K562 (cell line): ENCODE measurements at regions not wholly inside any gene's neighbourhood (a gene's known extent, or its start where the extent isn't known, plus 50 kb on each side); places are given as distances from the start of the nearest gene placed in this dataset.

ENCODE experiments used
- ATAC-seq: fragments of 200-7000 bp; cut with Tn5 transposase; 3 replicates; pipeline ENCODE4 v1.9.1; 2020; ENCODE audit warnings: moderate library complexity
- BruUV-seq: library from RNA; stranded (reverse); fragments of 400-500 nt; replicated peaks from 2 replicates; lab custom pipeline; 2021; lab: Mats Ljungman, UMichigan
- CTCF ChIA-PET: fragments of 300-600 bp; formaldehyde crosslinking; extraction: SDS; loops from one replicate; lab custom pipeline; 2021; ENCODE audit warnings: low intra/inter-chr PET ratio; lab: Yijun Ruan, JAX
- POLR2A ChIA-PET: fragments of 300-600, 350-650 bp; sonication (Branson Sonifier 250); formaldehyde crosslinking; extraction: SDS; loops from one replicate; lab custom pipeline; 2021; ENCODE audit warnings: antibody characterized with exemption, inconsistent platforms; lab: Yijun Ruan, JAX
- DNase-seq, 4 experiments: peaks; one replicate each; pipeline versions ENCODE4 v3.0.0 to v3.0.0-alpha.2; 2011 to 2018; ENCODE audit warnings: low spot score in 3 of 4, mixed read lengths in 3 of 4; ENCODE audit errors: extremely low read depth in 1 of 4
- FAIRE-seq: peaks from 2 replicates; lab custom pipeline; 2011; peaks lifted over from hg19 to GRCh38; lab: Jason Lieb, UNC
- H2AFZ ChIP-seq: 2 replicates; pipeline ENCODE4 v1.6.0; 2011; ENCODE audit warnings: low read depth, low read length, control low read depth, inconsistent platforms
- H3K27ac ChIP-seq: fragments of 200-600 bp; 3 replicates; pipeline ENCODE4 v1.8.0; 2011; ENCODE audit warnings: low read depth, mild to moderate bottlenecking, control low read depth, inconsistent platforms, low read length, moderate library complexity, mixed read lengths; ENCODE audit errors: extremely low read depth
- H3K27me3 ChIP-seq, 2 experiments: fragments of 300-600 bp in 1 of 2; 2 replicates in 1 of 2; 3 replicates in 1 of 2; pipeline versions ENCODE4 v1.6.0 to v1.8.0; 2011; ENCODE audit warnings: inconsistent platforms in 2 of 2, low read length in 2 of 2, mild to moderate bottlenecking in 1 of 2, mixed read lengths in 1 of 2, moderate library complexity in 1 of 2; ENCODE audit not compliant: control insufficient read depth in 2 of 2, insufficient read depth in 2 of 2
- H3K36me3 ChIP-seq: fragments of 300-600 bp; 3 replicates; pipeline ENCODE4 v1.8.0; 2011; ENCODE audit warnings: mild to moderate bottlenecking, low read length, inconsistent platforms; ENCODE audit not compliant: control insufficient read depth, insufficient read depth
- H3K4me1 ChIP-seq, 2 experiments: fragments of 200-600 bp in 1 of 2; replicated peaks in 1 of 2; 2 replicates in 1 of 2; 3 replicates in 1 of 2; pipeline versions ENCODE4 v1.5.1 to v1.8.0; 2011; ENCODE audit warnings: inconsistent platforms in 2 of 2, low read length in 2 of 2, mild to moderate bottlenecking in 1 of 2, mixed read lengths in 1 of 2, moderate library complexity in 1 of 2; ENCODE audit not compliant: control insufficient read depth in 2 of 2, insufficient read depth in 2 of 2
- H3K4me2 ChIP-seq: 2 replicates; pipeline ENCODE4 v1.6.1; 2011; ENCODE audit warnings: low read length, control low read depth, inconsistent platforms, mixed read lengths; ENCODE audit not compliant: insufficient read depth
- H3K4me3 ChIP-seq: fragments of 200-600 bp; sonication (generic), shearing (Covaris generic); 2 replicates; pipeline ENCODE4 v1.5.1; 2016; ENCODE audit warnings: control low read depth, inconsistent platforms
- H3K79me2 ChIP-seq: fragments of 200-600 bp; 3 replicates; pipeline ENCODE4 v1.8.0; 2011; ENCODE audit warnings: low read length, inconsistent platforms; ENCODE audit not compliant: control insufficient read depth, insufficient read depth
- H3K9ac ChIP-seq, 2 experiments: 2 replicates each; pipeline versions ENCODE4 v1.6.0 to v1.6.1; 2011; ENCODE audit warnings: low read depth in 2 of 2, low read length in 2 of 2, control low read depth in 1 of 2, inconsistent platforms in 1 of 2, mild to moderate bottlenecking in 1 of 2, mixed read lengths in 1 of 2; ENCODE audit not compliant: insufficient read depth in 1 of 2
- H3K9me1 ChIP-seq: one replicate; pipeline ENCODE4 v1.6.0; 2011; ENCODE audit warnings: inconsistent platforms, mild to moderate bottlenecking, low read length, moderate library complexity; ENCODE audit not compliant: control insufficient read depth, insufficient read depth
- H3K9me3 ChIP-seq: replicated peaks from 2 replicates; pipeline ENCODE4 v1.5.1; 2011; ENCODE audit warnings: low read depth, low read length, inconsistent platforms; ENCODE audit not compliant: control insufficient read depth, insufficient read depth
- H4K20me1 ChIP-seq: replicated peaks from 2 replicates; pipeline ENCODE4 v1.6.1; 2011; ENCODE audit warnings: low read length, inconsistent platforms, mixed read lengths; ENCODE audit not compliant: control insufficient read depth, insufficient read depth
- COPS2 ChIP-seq: fragments of 450-650 bp; conservative IDR thresholded peaks from 2 replicates; pipeline ENCODE4 v1.6.1; 2016; ENCODE audit warnings: mild to moderate bottlenecking, moderate library complexity
- CTCF ChIP-seq, 3 experiments: IDR thresholded peaks in 2 of 3; conservative IDR thresholded peaks in 1 of 3; 2 replicates each; pipeline ENCODE4 v1.5.1; 2011 to 2012; ENCODE audit warnings: low read length in 3 of 3, mild to moderate bottlenecking in 3 of 3, control low read depth in 2 of 3, improper control_type of control experiment in 1 of 3, inconsistent platforms in 1 of 3, low read depth in 1 of 3, mixed read lengths in 1 of 3, moderate library complexity in 1 of 3; ENCODE audit not compliant: insufficient read depth in 2 of 3
- E2F3 ChIP-seq: fragments of 250-450 bp; sonication (Bioruptor Pico); IDR thresholded peaks from 2 replicates; pipeline ENCODE4 v1.4.0; 2020; ENCODE audit warnings: mild to moderate bottlenecking
- FOXA3 ChIP-seq, 2 experiments: fragments of 450-650 bp in 1 of 2; sonication (generic) in 1 of 2; formaldehyde crosslinking; IDR thresholded peaks in 1 of 2; conservative IDR thresholded peaks in 1 of 2; 2 replicates each; pipeline versions ENCODE4 v1.4.0 to v1.8.0; 2020 to 2022; ENCODE audit warnings: mild to moderate bottlenecking in 2 of 2, missing genetic modification reagents in 1 of 2
- NR2C2 ChIP-seq, 2 experiments: fragments of 200-800 bp in 1 of 2; sonication (Bioruptor generic) in 1 of 2; sonication (generic) in 1 of 2; formaldehyde crosslinking in 1 of 2; IDR thresholded peaks; 2 replicates each; pipeline versions ENCODE4 v1.6.1 to v1.8.0; 2016 to 2022; ENCODE audit warnings: mild to moderate bottlenecking in 1 of 2, missing compliant biosample characterization in 1 of 2, missing genetic modification characterization in 1 of 2, missing genetic modification reagents in 1 of 2
- SIN3A ChIP-seq, 2 experiments: fragments of 150-350 bp in 1 of 2; IDR thresholded peaks; 2 replicates each; pipeline ENCODE4 v1.6.1; 2011 to 2016; ENCODE audit warnings: borderline replicate concordance in 2 of 2, low read depth in 2 of 2, low read length in 2 of 2, mild to moderate bottlenecking in 2 of 2, moderate library complexity in 2 of 2; ENCODE audit not compliant: control insufficient read depth in 1 of 2
- SIRT6 ChIP-seq: IDR thresholded peaks from one replicate; pipeline ENCODE4 v1.6.1; 2012; ENCODE audit warnings: low read depth, mild to moderate bottlenecking, control low read depth, inconsistent platforms, low read length, moderate library complexity
- TAF7 ChIP-seq: fragments of 450-650 bp; IDR thresholded peaks from 2 replicates; pipeline ENCODE4 v1.6.1; 2016; ENCODE audit warnings: missing genetic modification characterization, missing compliant biosample characterization
- TEAD4 ChIP-seq, 2 experiments: sonication (generic) in 1 of 2; formaldehyde crosslinking in 1 of 2; IDR thresholded peaks; 2 replicates each; pipeline versions ENCODE4 v1.6.1 to v1.8.0; 2012 to 2022; ENCODE audit warnings: borderline replicate concordance in 1 of 2, inconsistent platforms in 1 of 2, low read length in 1 of 2, mild to moderate bottlenecking in 1 of 2, missing genetic modification reagents in 1 of 2
- TRIM28 ChIP-seq: fragments of 450-650 bp; IDR thresholded peaks from 2 replicates; pipeline ENCODE4 v1.6.1; 2017
- XRCC4 ChIP-seq: IDR thresholded peaks from one replicate; pipeline ENCODE4 v1.6.1; 2011; ENCODE audit not compliant: insufficient read depth, insufficient read length; ENCODE audit errors: extremely low read depth
- ZFP1 ChIP-seq: fragments of 450-650 bp; formaldehyde crosslinking; IDR thresholded peaks from 2 replicates; pipeline ENCODE4 v1.4.0; 2020; ENCODE audit warnings: mild to moderate bottlenecking, mixed read lengths
- ZNF121 ChIP-seq: sonication (generic); formaldehyde crosslinking; conservative IDR thresholded peaks from 2 replicates; pipeline ENCODE4 v1.8.0; 2022; ENCODE audit warnings: missing genetic modification reagents
- ZNF3 ChIP-seq: fragments of 250-450 bp; sonication (Bioruptor Pico); IDR thresholded peaks from 2 replicates; pipeline ENCODE4 v1.5.0; 2021; ENCODE audit warnings: mild to moderate bottlenecking, moderate library complexity
- WGBS: fragments of 100-300 bp; shearing (Covaris generic); methylation state at CpG from one replicate; pipeline ENCODE4 v1.1.6; 2016; ENCODE audit warnings: low coverage, mixed read lengths; ENCODE audit not compliant: insufficient coverage; ENCODE audit errors: missing lambda C conversion rate; 5-methylcytosine and 5-hydroxymethylcytosine counted together
- in situ Hi-C: fragments of 300-500 bp; cut with MboI; formaldehyde crosslinking; loops from 4 replicates; pipeline ENCODE4 v1.15.0; 2018; ENCODE audit warnings: inconsistent platforms, mixed read lengths
- intact Hi-C: fragments of 100-400 bp; cut with micrococcal nuclease; formaldehyde crosslinking; loops from 2 replicates; pipeline ENCODE4 v1.14.2; 2022
- TF ChIP-seq, protein P1 (sequence below): fragments of 200-400 bp; formaldehyde crosslinking; IDR thresholded peaks from 2 replicates; pipeline ENCODE4 v1.6.1; 2017; ENCODE audit warnings: mild to moderate bottlenecking, low read depth, low read length, moderate library complexity
- TF ChIP-seq, protein P2 (sequence below): fragments of 450-650 bp; formaldehyde crosslinking; IDR thresholded peaks from 2 replicates; pipeline ENCODE4 v1.4.0; 2020; ENCODE audit warnings: mild to moderate bottlenecking, mixed read lengths

DNA sequence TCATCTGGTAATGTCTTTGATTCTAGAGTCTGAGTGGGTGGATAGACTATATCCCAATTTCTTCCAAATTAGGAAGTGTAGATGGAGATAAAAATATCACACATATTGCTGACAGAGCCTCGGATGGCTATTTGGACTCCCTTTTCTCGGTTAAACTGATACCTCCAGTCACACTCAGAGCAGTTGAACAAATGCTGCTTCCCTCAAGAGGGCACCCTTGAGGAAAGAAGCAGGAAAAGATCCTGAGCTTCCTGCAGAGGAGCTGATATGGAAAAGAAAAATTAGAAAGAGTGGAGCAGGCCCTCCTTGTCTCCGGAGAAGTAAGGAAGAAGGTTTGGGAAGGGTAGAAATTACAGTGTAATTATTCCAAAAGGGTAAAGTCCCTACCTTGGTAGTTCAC, 96.2 kb upstream of the CCSER1 start:
- H3K27me3 ChIP-seq: no peaks in the 10 kb centered on the region
- no peaks in the 10 kb centered on the region for H3K9me1 ChIP-seq
- H3K9me3 ChIP-seq: no peaks in the 10 kb centered on the region
- DNase-seq (no peak), ATAC-seq (no peak), FAIRE-seq (no peak)
- H3K36me3 ChIP-seq: no peaks in the 10 kb centered on the region
- no peak overlapping the region for H3K4me3 ChIP-seq
- no peak overlapping the region for H3K4me2 ChIP-seq
- WGBS: 0% methylated on average over 3 of the region's 3 CpGs
- H3K27ac ChIP-seq: no peak overlapping the region
- no peak overlapping the region for H2AFZ ChIP-seq
- ChIA-PET CTCF (no interaction called here), POLR2A (no interaction called here)
- intact Hi-C loops: no loop called here
- H3K9ac ChIP-seq: no peak overlapping the region
- H3K79me2 ChIP-seq: no peaks in the 10 kb centered on the region
- no peaks in the 10 kb centered on the region for H4K20me1 ChIP-seq
- BruUV-seq: no TSS peak
- in situ Hi-C loops: no loop called here
- H3K4me1 ChIP-seq: no peaks in the 10 kb centered on the region
- no peak for TF ChIP-seq E2F3 (CRISPR knock-in tag)
- TF ChIP-seq ZNF3 (CRISPR knock-in tag): no peak
- no peak for TF ChIP-seq NR2C2 (CRISPR knock-in tag; IDR thresholded peaks at IDR 0.05)
- no peak for TF ChIP-seq NR2C2 (tag; IDR thresholded peaks at IDR 0.05)
- TF ChIP-seq FOXA3 (CRISPR knock-in tag; conservative IDR thresholded peaks at IDR 0.05 in 1 of 2, IDR thresholded peaks at IDR 0.05 in 1 of 2): no peak
- TF ChIP-seq, protein P1, sequence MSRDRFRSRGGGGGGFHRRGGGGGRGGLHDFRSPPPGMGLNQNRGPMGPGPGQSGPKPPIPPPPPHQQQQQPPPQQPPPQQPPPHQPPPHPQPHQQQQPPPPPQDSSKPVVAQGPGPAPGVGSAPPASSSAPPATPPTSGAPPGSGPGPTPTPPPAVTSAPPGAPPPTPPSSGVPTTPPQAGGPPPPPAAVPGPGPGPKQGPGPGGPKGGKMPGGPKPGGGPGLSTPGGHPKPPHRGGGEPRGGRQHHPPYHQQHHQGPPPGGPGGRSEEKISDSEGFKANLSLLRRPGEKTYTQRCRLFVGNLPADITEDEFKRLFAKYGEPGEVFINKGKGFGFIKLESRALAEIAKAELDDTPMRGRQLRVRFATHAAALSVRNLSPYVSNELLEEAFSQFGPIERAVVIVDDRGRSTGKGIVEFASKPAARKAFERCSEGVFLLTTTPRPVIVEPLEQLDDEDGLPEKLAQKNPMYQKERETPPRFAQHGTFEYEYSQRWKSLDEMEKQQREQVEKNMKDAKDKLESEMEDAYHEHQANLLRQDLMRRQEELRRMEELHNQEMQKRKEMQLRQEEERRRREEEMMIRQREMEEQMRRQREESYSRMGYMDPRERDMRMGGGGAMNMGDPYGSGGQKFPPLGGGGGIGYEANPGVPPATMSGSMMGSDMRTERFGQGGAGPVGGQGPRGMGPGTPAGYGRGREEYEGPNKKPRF: no peak
- TF ChIP-seq, protein P2, sequence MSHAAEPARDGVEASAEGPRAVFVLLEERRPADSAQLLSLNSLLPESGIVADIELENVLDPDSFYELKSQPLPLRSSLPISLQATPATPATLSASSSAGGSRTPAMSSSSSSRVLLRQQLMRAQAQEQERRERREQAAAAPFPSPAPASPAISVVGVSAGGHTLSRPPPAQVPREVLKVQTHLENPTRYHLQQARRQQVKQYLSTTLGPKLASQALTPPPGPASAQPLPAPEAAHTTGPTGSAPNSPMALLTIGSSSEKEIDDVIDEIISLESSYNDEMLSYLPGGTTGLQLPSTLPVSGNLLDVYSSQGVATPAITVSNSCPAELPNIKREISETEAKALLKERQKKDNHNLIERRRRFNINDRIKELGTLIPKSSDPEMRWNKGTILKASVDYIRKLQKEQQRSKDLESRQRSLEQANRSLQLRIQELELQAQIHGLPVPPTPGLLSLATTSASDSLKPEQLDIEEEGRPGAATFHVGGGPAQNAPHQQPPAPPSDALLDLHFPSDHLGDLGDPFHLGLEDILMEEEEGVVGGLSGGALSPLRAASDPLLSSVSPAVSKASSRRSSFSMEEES (CRISPR knock-in tag): no peak
- no peak for TF ChIP-seq ZFP1 (CRISPR knock-in tag)
- TF ChIP-seq COPS2: no peak
- TF ChIP-seq TEAD4 (IDR thresholded peaks at IDR 0.05; ENCODE audit: low read length): no peak
- TF ChIP-seq TEAD4 (CRISPR knock-in tag; IDR thresholded peaks at IDR 0.05; ENCODE audit: borderline replicate concordance): no peak
- TF ChIP-seq TRIM28: no peak
- no peak for TF ChIP-seq TAF7 (tag)
- TF ChIP-seq SIN3A (IDR thresholded peaks at IDR 0.05; ENCODE audit: borderline replicate concordance in 2 of 2, control insufficient read depth in 1 of 2, low read depth in 2 of 2, low read length in 2 of 2): no peak
- no peak for TF ChIP-seq SIRT6
- no peak for TF ChIP-seq XRCC4
- TF ChIP-seq CTCF (IDR thresholded peaks at IDR 0.05 in 2 of 3, conservative IDR thresholded peaks at IDR 0.05 in 1 of 3; ENCODE audit: insufficient read depth in 2 of 3, low read depth in 1 of 3, low read length in 3 of 3): no peak
- no peak for TF ChIP-seq ZNF121
